ENCODE measurements at regions not wholly inside any gene's neighbourhood (a gene's known extent, or its start where the extent isn't known, plus 50 kb on each side); places are given as distances from the start of the nearest gene placed in this dataset.

- TF ChIP-seq ZNF830 (tag by site-specific recombination; IDR thresholded peaks at IDR 0.05; ENCODE audit: low read depth) = no peak
- no peak for TF ChIP-seq CTCF (tag by site-specific recombination; IDR thresholded peaks at IDR 0.05)
- no peak for TF ChIP-seq ZNF777 (tag by site-specific recombination; IDR thresholded peaks at IDR 0.05; ENCODE audit: borderline replicate concordance)
- TF ChIP-seq PRDM2 (tag by site-specific recombination; IDR thresholded peaks at IDR 0.05; ENCODE audit: borderline replicate concordance) = no peak
- TF ChIP-seq ZNF558 (tag by site-specific recombination; IDR thresholded peaks at IDR 0.05) = no peak
- no peak for TF ChIP-seq ZBTB11 (tag by site-specific recombination; conservative IDR thresholded peaks at IDR 0.05; ENCODE audit: low read depth)
- TF ChIP-seq ZNF707 (tag by site-specific recombination; IDR thresholded peaks at IDR 0.05) = no peak
- no peak for TF ChIP-seq ZNF791 (tag by site-specific recombination; IDR thresholded peaks at IDR 0.05)
- TF ChIP-seq ZBTB17 (tag by site-specific recombination; IDR thresholded peaks at IDR 0.05) = no peak
These were observed 242.2 kb upstream of the KBTBD8 start for GRCh38 chr3:66755924-66756323.

All from HEK293 (cell line).